ENCODE measurements at regions not wholly inside any gene's neighbourhood (a gene's known extent, or its start where the extent isn't known, plus 50 kb on each side); places are given as distances from the start of the nearest gene placed in this dataset.
A peak's percentile ranks its signal among the peaks of the same experiment; 100 is the strongest.

- DNase-seq, result no peak
Observed at GRCh38 chr7:155182406-155182970, 112.4 kb downstream of the HTR5A start.

- DNase-seq, result no peak
Observed at GRCh38 chr7:155183655-155184054, 113.5 kb downstream of the HTR5A start.

- DNase-seq, result no peak
Observed at GRCh38 chr7:155184923-155185322, 112.8 kb upstream of the INSIG1 start.

GRCh38 chr7:155187061-155187785 lies 110.5 kb upstream of the INSIG1 start:
- DNase-seq, result no peak

- DNase-seq, result no peak
Observed at GRCh38 chr7:155188357-155188756, 109.3 kb upstream of the INSIG1 start.

GRCh38 chr7:155188821-155189581 lies 108.7 kb upstream of the INSIG1 start:
- no peak for DNase-seq

- DNase-seq, result no peak
Observed at GRCh38 chr7:155189590-155189989, 108.1 kb upstream of the INSIG1 start.

- peak; percentile 57 for DNase-seq
Observed at GRCh38 chr7:155190688-155191087, 107.0 kb upstream of the INSIG1 start.

GRCh38 chr7:155191137-155191536 lies 106.5 kb upstream of the INSIG1 start:
- DNase-seq, result no peak

GRCh38 chr7:155191901-155192478 lies 105.7 kb upstream of the INSIG1 start:
- DNase-seq, result no peak

- DNase-seq, result no peak
Observed at GRCh38 chr7:155192961-155193640, 104.6 kb upstream of the INSIG1 start.

GRCh38 chr7:155193716-155194115 lies 104.0 kb upstream of the INSIG1 start:
- no peak for DNase-seq

GRCh38 chr7:155194382-155195140 lies 103.1 kb upstream of the INSIG1 start:
- DNase-seq, result no peak

GRCh38 chr7:155195939-155196523 lies 101.6 kb upstream of the INSIG1 start:
- no peak for DNase-seq

- no peak for DNase-seq
Observed at GRCh38 chr7:155198196-155198892, 99.3 kb upstream of the INSIG1 start.

- no peak for DNase-seq
Observed at GRCh38 chr7:155198901-155199845, 98.5 kb upstream of the INSIG1 start.

GRCh38 chr7:155201325-155202087 lies 96.2 kb upstream of the INSIG1 start:
- no peak for DNase-seq

GRCh38 chr7:155202106-155202871 lies 95.4 kb upstream of the INSIG1 start:
- no peak for DNase-seq
